ENCODE measurements at regions not wholly inside any gene's neighbourhood (a gene's known extent, or its start where the extent isn't known, plus 50 kb on each side); places are given as distances from the start of the nearest gene placed in this dataset.

GRCh38 chr16:72369274-72369673, 197.3 kb upstream of the PMFBP1 start:
- TF ChIP-seq POLR2A (IDR thresholded peaks at IDR 0.05; ENCODE audit: low read depth, low read length) (no peak), TAF1 (IDR thresholded peaks at IDR 0.05; ENCODE audit: low read depth, low read length) (no peak), POLR2AphosphoS5 (IDR thresholded peaks at IDR 0.05; ENCODE audit: low read depth, low read length) (no peak), POU2F2 (IDR thresholded peaks at IDR 0.05; ENCODE audit: low read depth, low read length) (no peak), SPI1 (IDR thresholded peaks at IDR 0.05; ENCODE audit: low read depth, low read length) (no peak)

Data from GM12891 (cell line).